Activated naive CD4-positive, alpha-beta T cell treated with anti-CD3 and anti-CD28 coated beads, Interleukin-2, amount 10 ng/mL, durations not matched to agents 7 days and 5 days (primary cell): ENCODE measurements at regions not wholly inside any gene's neighbourhood (a gene's known extent, or its start where the extent isn't known, plus 50 kb on each side); places are given as distances from the start of the nearest gene placed in this dataset.

ENCODE experiments used
- CTCF ChIA-PET: fragments of 350-600 bp; sonication (Branson Sonifier 250); formaldehyde crosslinking; loops from one replicate; lab custom pipeline; 2021; ENCODE audit warnings: antibody characterized with exemption; lab: Charles Lee
- DNase-seq: peaks from one replicate; pipeline ENCODE4 v3.0.0-alpha.2; 2020
- H3K27ac Mint-ChIP-seq: one replicate; pipeline ENCODE4 v1.8.0; 2021; ENCODE audit warnings: mild to moderate bottlenecking, moderate library complexity, mixed read lengths
- H3K27me3 Mint-ChIP-seq: one replicate; pipeline ENCODE4 v1.8.0; 2021; ENCODE audit warnings: mild to moderate bottlenecking, mixed read lengths
- H3K36me3 Mint-ChIP-seq: one replicate; pipeline ENCODE4 v1.8.0; 2021; ENCODE audit warnings: mixed read lengths
- H3K4me1 Mint-ChIP-seq: one replicate; pipeline ENCODE4 v1.8.0; 2021; ENCODE audit warnings: mixed read lengths
- H3K4me3 Mint-ChIP-seq: one replicate; pipeline ENCODE4 v1.8.0; 2021; ENCODE audit warnings: mild to moderate bottlenecking, moderate library complexity, mixed read lengths
- H3K9me3 Mint-ChIP-seq: one replicate; pipeline ENCODE4 v1.8.0; 2021; ENCODE audit warnings: mixed read lengths

DNA sequence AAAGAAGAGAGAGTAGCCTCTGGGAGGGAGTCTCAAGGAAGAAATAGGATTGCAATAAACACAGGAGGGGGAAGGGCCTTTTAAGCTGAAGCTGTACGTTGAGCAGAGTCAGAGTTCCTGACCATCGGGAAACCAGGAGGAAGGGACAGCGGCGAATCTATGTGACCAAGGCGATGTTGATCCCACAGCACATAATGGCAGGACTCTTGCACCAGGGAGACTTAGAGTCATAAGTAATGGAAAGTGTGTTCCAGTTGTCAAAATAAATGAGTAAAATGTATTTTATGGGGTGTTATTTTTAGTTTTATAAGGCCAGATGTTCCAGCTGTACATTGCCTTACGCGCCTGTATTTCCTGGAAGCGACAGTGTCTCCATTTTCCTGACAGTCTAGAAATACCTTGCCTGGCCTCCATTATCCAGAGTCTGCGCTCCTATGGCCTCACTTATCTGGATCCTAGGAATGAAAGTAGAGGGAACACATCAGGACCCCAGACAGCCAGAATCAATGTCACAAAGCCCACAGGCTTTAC, 152.8 kb upstream of the COPS8 start:
- no peak overlapping the region for H3K27ac Mint-ChIP-seq
- CTCF ChIA-PET, result no interaction called here
- H3K4me1 Mint-ChIP-seq, result peaks cover 8% of the 10 kb centered on the region
- H3K9me3 Mint-ChIP-seq, result no peaks in the 10 kb centered on the region
- H3K27me3 Mint-ChIP-seq, result peaks cover 37% of the 10 kb centered on the region
- H3K36me3 Mint-ChIP-seq, result no peaks in the 10 kb centered on the region
- no peak for DNase-seq
- no peak overlapping the region for H3K4me3 Mint-ChIP-seq

DNA sequence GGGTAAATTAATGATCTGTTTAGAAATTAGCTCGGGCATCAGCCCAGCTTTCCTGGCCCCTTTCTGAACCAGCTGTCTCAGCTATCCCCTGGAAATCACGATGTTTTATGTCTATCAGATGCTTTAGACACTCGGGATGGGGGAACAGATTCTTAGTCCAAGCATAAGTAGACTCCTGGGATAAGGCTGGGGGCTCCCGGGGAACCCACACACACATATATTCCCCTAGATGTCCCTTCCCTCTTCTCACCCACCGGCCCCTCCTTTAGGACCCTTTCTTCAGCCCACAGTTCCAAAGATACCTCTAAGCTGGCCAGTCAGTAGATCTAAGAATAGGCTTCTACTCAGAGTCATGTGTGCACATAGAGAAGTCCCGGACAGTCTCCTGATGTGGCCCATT, 151.5 kb upstream of the COPS8 start:
- no peak overlapping the region for H3K4me3 Mint-ChIP-seq
- H3K27ac Mint-ChIP-seq, result no peak overlapping the region
- no peaks in the 10 kb centered on the region for H3K4me1 Mint-ChIP-seq
- peaks cover 29% of the 10 kb centered on the region for H3K27me3 Mint-ChIP-seq
- DNase-seq, result no peak
- CTCF ChIA-PET, result no interaction called here
- H3K36me3 Mint-ChIP-seq, result no peaks in the 10 kb centered on the region
- H3K9me3 Mint-ChIP-seq, result no peaks in the 10 kb centered on the region

GRCh38 chr2:236934656-236935055, 151.0 kb upstream of the COPS8 start:
- Mint-ChIP-seq H3K4me3 (no peak overlapping the region), H3K27ac (no peak overlapping the region), H3K4me1 (no peaks in the 10 kb centered on the region), H3K27me3 (peaks cover 29% of the 10 kb centered on the region), H3K9me3 (no peaks in the 10 kb centered on the region), H3K36me3 (no peaks in the 10 kb centered on the region)
- no peak for DNase-seq
- CTCF ChIA-PET, result no interaction called here

- CTCF ChIA-PET, result no interaction called here
- Mint-ChIP-seq H3K27me3 (peaks cover 29% of the 10 kb centered on the region), H3K36me3 (no peaks in the 10 kb centered on the region), H3K4me3 (no peak overlapping the region), H3K9me3 (no peaks in the 10 kb centered on the region), H3K27ac (no peak overlapping the region), H3K4me1 (no peaks in the 10 kb centered on the region)
- no peak for DNase-seq
Measured at GRCh38 chr2:236935083-236935482, 150.6 kb upstream of the COPS8 start.

- Mint-ChIP-seq H3K4me1 (no peaks in the 10 kb centered on the region), H3K4me3 (no peak overlapping the region), H3K9me3 (no peaks in the 10 kb centered on the region), H3K27ac (no peak overlapping the region), H3K27me3 (peaks cover 29% of the 10 kb centered on the region), H3K36me3 (no peaks in the 10 kb centered on the region)
- CTCF ChIA-PET, result no interaction called here
- DNase-seq, result no peak
Measured at GRCh38 chr2:236935631-236936445, 149.9 kb upstream of the COPS8 start.

DNA sequence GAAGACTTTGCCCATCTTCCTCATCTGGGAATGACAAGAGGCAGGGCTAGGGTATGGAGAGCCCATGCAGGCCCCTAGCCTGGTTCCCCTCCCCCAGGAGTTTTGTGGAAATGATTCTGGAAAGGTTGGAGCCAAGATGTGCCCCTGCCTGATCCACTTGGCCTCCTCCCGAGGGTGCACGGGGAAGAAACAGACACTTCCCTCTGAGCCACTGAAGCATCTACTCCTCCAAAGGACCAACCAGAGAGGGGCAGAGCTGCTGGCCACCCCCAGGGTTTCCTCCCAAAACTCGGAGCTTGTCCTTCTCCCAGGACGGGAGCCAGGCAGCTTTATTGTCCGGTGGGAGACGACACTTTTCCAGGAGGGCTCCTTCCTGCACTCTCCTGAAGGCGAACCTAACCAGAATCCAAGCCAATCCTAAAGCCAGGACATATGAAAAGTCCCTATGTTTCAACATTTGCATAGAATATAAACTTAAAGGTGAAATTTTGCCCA, 149.2 kb upstream of the COPS8 start:
- H3K4me1 Mint-ChIP-seq, result no peaks in the 10 kb centered on the region
- no peaks in the 10 kb centered on the region for H3K9me3 Mint-ChIP-seq
- no peak for DNase-seq
- no peak overlapping the region for H3K4me3 Mint-ChIP-seq
- CTCF ChIA-PET, result no interaction called here
- no peak overlapping the region for H3K27ac Mint-ChIP-seq
- no peaks in the 10 kb centered on the region for H3K36me3 Mint-ChIP-seq
- H3K27me3 Mint-ChIP-seq, result peaks cover 29% of the 10 kb centered on the region

GRCh38 chr2:236938126-236938525, 147.6 kb upstream of the COPS8 start:
- H3K27me3 Mint-ChIP-seq, result peaks cover 19% of the 10 kb centered on the region
- CTCF ChIA-PET, result no interaction called here
- H3K4me3 Mint-ChIP-seq, result no peak overlapping the region
- no peaks in the 10 kb centered on the region for H3K36me3 Mint-ChIP-seq
- H3K9me3 Mint-ChIP-seq, result no peaks in the 10 kb centered on the region
- no peak for DNase-seq
- H3K4me1 Mint-ChIP-seq, result no peaks in the 10 kb centered on the region
- H3K27ac Mint-ChIP-seq, result no peak overlapping the region

GRCh38 chr2:236939271-236939670, 146.4 kb upstream of the COPS8 start:
- Mint-ChIP-seq H3K4me1 (no peaks in the 10 kb centered on the region), H3K4me3 (no peak overlapping the region), H3K27me3 (peaks cover 14% of the 10 kb centered on the region), H3K27ac (no peak overlapping the region), H3K36me3 (no peaks in the 10 kb centered on the region), H3K9me3 (no peaks in the 10 kb centered on the region)
- DNase-seq, result no peak
- CTCF ChIA-PET, result no interaction called here

- Mint-ChIP-seq H3K4me3 (no peak overlapping the region), H3K9me3 (no peaks in the 10 kb centered on the region), H3K27me3 (peaks cover 11% of the 10 kb centered on the region), H3K36me3 (no peaks in the 10 kb centered on the region), H3K4me1 (no peaks in the 10 kb centered on the region), H3K27ac (no peak overlapping the region)
- no peak for DNase-seq
- CTCF ChIA-PET, result no interaction called here
Measured at GRCh38 chr2:236939721-236940231, 145.9 kb upstream of the COPS8 start.

- CTCF ChIA-PET, result no interaction called here
- no peak overlapping the region for H3K27ac Mint-ChIP-seq
- no peak for DNase-seq
- H3K4me1 Mint-ChIP-seq, result no peaks in the 10 kb centered on the region
- H3K36me3 Mint-ChIP-seq, result no peaks in the 10 kb centered on the region
- no peak overlapping the region for H3K4me3 Mint-ChIP-seq
- H3K9me3 Mint-ChIP-seq, result no peaks in the 10 kb centered on the region
- peaks cover 6% of the 10 kb centered on the region for H3K27me3 Mint-ChIP-seq
Measured at GRCh38 chr2:236940497-236940896, 145.2 kb upstream of the COPS8 start.

GRCh38 chr2:236940916-236941520, 144.7 kb upstream of the COPS8 start:
- CTCF ChIA-PET, result no interaction called here
- no peak overlapping the region for H3K27ac Mint-ChIP-seq
- no peak overlapping the region for H3K4me3 Mint-ChIP-seq
- no peaks in the 10 kb centered on the region for H3K4me1 Mint-ChIP-seq
- H3K9me3 Mint-ChIP-seq, result no peaks in the 10 kb centered on the region
- H3K36me3 Mint-ChIP-seq, result no peaks in the 10 kb centered on the region
- DNase-seq, result no peak
- H3K27me3 Mint-ChIP-seq, result peaks cover 3% of the 10 kb centered on the region

GRCh38 chr2:236941551-236941950, 144.1 kb upstream of the COPS8 start:
- CTCF ChIA-PET, result no interaction called here
- H3K27ac Mint-ChIP-seq, result no peak overlapping the region
- no peaks in the 10 kb centered on the region for H3K4me1 Mint-ChIP-seq
- H3K27me3 Mint-ChIP-seq, result peaks cover 3% of the 10 kb centered on the region
- no peak for DNase-seq
- H3K9me3 Mint-ChIP-seq, result no peaks in the 10 kb centered on the region
- H3K36me3 Mint-ChIP-seq, result no peaks in the 10 kb centered on the region
- H3K4me3 Mint-ChIP-seq, result no peak overlapping the region

- H3K36me3 Mint-ChIP-seq, result no peaks in the 10 kb centered on the region
- H3K27ac Mint-ChIP-seq, result no peak overlapping the region
- peaks cover 3% of the 10 kb centered on the region for H3K27me3 Mint-ChIP-seq
- no peak for DNase-seq
- no peak overlapping the region for H3K4me3 Mint-ChIP-seq
- no peaks in the 10 kb centered on the region for H3K4me1 Mint-ChIP-seq
- no peaks in the 10 kb centered on the region for H3K9me3 Mint-ChIP-seq
- CTCF ChIA-PET, result no interaction called here
Measured at GRCh38 chr2:236942554-236942953, 143.1 kb upstream of the COPS8 start.

GRCh38 chr2:236943068-236943467, 142.6 kb upstream of the COPS8 start:
- H3K4me1 Mint-ChIP-seq, result no peaks in the 10 kb centered on the region
- CTCF ChIA-PET, result no interaction called here
- H3K36me3 Mint-ChIP-seq, result no peaks in the 10 kb centered on the region
- H3K4me3 Mint-ChIP-seq, result no peak overlapping the region
- no peak for DNase-seq
- H3K9me3 Mint-ChIP-seq, result no peaks in the 10 kb centered on the region
- H3K27me3 Mint-ChIP-seq, result peaks cover 3% of the 10 kb centered on the region
- no peak overlapping the region for H3K27ac Mint-ChIP-seq
